Neural crest cell (in vitro differentiated cells): ENCODE measurements at regions not wholly inside any gene's neighbourhood (a gene's known extent, or its start where the extent isn't known, plus 50 kb on each side); places are given as distances from the start of the nearest gene placed in this dataset.
A peak's percentile ranks its signal among the peaks of the same experiment; 100 is the strongest.

ENCODE experiments used
- DNase-seq: peaks from one replicate; pipeline ENCODE4 v3.0.0; 2021; ENCODE audit warnings: low read depth, mixed read lengths, low spot score
- H3K27ac Mint-ChIP-seq: one replicate; pipeline ENCODE4 v1.8.0; 2021; ENCODE audit warnings: mild to moderate bottlenecking, mixed read lengths; ENCODE audit not compliant: unreplicated experiment
- H3K27me3 Mint-ChIP-seq: 2 replicates; pipeline ENCODE4 v1.8.0; 2021; ENCODE audit warnings: low read depth, mild to moderate bottlenecking, mixed read lengths
- H3K36me3 Mint-ChIP-seq: 2 replicates; pipeline ENCODE4 v1.8.0; 2021; ENCODE audit warnings: low read depth, mild to moderate bottlenecking, mixed read lengths
- H3K4me1 Mint-ChIP-seq: 2 replicates; pipeline ENCODE4 v1.8.0; 2021; ENCODE audit warnings: mixed read lengths
- H3K4me3 Mint-ChIP-seq: one replicate; pipeline ENCODE4 v1.8.0; 2021; ENCODE audit warnings: mild to moderate bottlenecking, mixed read lengths
- H3K9me3 Mint-ChIP-seq: 2 replicates; pipeline ENCODE4 v1.8.0; 2021; ENCODE audit warnings: mixed read lengths
- CTCF ChIP-seq: fragments of 200-600 bp; sonication (generic); conservative IDR thresholded peaks from 2 replicates; pipeline ENCODE4 v1.5.0; 2021; ENCODE audit warnings: antibody characterized with exemption, mild to moderate bottlenecking

- Mint-ChIP-seq H3K36me3 (peaks cover 6% of the 10 kb centered on the region), H3K4me1 (no peaks in the 10 kb centered on the region), H3K27me3 (peaks cover 6% of the 10 kb centered on the region), H3K9me3 (peaks cover 6% of the 10 kb centered on the region), H3K27ac (no peak overlapping the region), H3K4me3 (no peak overlapping the region)
- no peak for DNase-seq
- no peak for TF ChIP-seq CTCF
Measured at GRCh38 chr10:44435196-44435595, 50.3 kb upstream of the CXCL12 start.

GRCh38 chr10:44436240-44436639 lies 51.3 kb upstream of the CXCL12 start:
- TF ChIP-seq CTCF: no peak
- no peak for DNase-seq
- Mint-ChIP-seq H3K4me1 (no peaks in the 10 kb centered on the region), H3K27ac (no peak overlapping the region), H3K4me3 (no peak overlapping the region), H3K27me3 (peaks cover under 1% of the 10 kb centered on the region), H3K9me3 (peaks cover 1% of the 10 kb centered on the region), H3K36me3 (peaks cover under 1% of the 10 kb centered on the region)

- H3K4me1 Mint-ChIP-seq: no peaks in the 10 kb centered on the region
- no peak for TF ChIP-seq CTCF
Measured at GRCh38 chr10:44437840-44438511, 53.1 kb upstream of the CXCL12 start.

GRCh38 chr10:44439239-44439957 lies 54.5 kb upstream of the CXCL12 start:
- Mint-ChIP-seq H3K4me3 (no peak overlapping the region), H3K27ac (peak overlapping the region; percentile 67), H3K27me3 (no peaks in the 10 kb centered on the region), H3K9me3 (no peaks in the 10 kb centered on the region), H3K36me3 (peaks cover 3% of the 10 kb centered on the region), H3K4me1 (no peaks in the 10 kb centered on the region)
- DNase-seq: no peak
- TF ChIP-seq CTCF: no peak

More at GRCh38 chr10:44437840-44438511, 53.1 kb upstream of the CXCL12 start:
- Mint-ChIP-seq H3K27me3 (no peaks in the 10 kb centered on the region), H3K9me3 (no peaks in the 10 kb centered on the region), H3K27ac (no peak overlapping the region), H3K4me3 (no peak overlapping the region), H3K36me3 (no peaks in the 10 kb centered on the region)
- DNase-seq: no peak

GRCh38 chr10:44439958-44440244 lies 55.0 kb upstream of the CXCL12 start:
- TF ChIP-seq CTCF: no peak
- Mint-ChIP-seq H3K4me3 (no peak overlapping the region), H3K27me3 (no peaks in the 10 kb centered on the region), H3K4me1 (no peaks in the 10 kb centered on the region), H3K36me3 (peaks cover 3% of the 10 kb centered on the region), H3K27ac (no peak overlapping the region), H3K9me3 (peaks cover under 1% of the 10 kb centered on the region)
- DNase-seq: no peak
